ENCODE measurements at regions not wholly inside any gene's neighbourhood (a gene's known extent, or its start where the extent isn't known, plus 50 kb on each side); places are given as distances from the start of the nearest gene placed in this dataset.

DNA sequence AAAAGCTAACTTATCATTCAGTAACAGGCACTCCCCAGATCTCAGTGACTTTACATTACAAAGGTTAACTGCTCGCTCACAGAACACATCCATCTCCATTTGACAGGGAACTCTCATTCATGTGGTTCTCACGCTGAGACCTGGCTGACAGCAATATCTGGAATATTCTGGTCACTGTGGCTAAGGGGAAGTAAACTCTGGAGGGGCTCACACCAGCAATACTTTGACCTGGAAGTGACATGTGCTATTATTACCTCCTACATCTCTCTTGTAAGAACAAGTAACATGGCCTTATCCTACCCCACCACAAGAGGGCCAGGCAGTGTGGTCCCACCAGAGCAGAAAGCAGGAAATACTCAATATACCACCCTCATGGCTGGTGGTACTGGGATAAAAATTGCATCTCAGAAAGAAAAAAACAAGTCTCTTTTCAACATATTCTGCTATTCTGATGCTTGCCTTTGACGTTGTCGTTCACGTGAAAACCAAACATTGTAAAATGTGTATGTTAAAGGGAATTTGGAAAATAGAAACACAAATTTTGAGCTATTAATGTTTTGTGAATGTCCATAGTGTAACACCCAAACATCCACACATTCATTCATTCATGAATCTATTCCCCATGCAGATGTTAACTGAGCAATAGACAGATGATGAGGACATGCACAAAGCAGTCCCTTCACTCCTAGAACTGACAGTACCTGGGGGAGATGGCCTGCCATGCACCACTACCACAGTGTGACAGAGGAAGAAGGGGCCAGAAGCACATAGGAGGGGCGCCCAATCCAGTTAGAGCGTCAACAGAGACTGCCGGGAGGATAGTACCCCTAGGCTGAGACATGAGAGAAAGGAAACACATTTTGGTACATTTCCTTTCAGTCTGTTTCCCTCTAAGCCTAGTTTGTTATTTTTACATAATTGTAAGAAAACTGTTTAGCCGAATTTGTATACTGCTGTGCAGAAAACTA, 166.0 kb upstream of the SP4 start:
- POLR2A ChIA-PET = no interaction called here
- TF ChIP-seq, protein P1, sequence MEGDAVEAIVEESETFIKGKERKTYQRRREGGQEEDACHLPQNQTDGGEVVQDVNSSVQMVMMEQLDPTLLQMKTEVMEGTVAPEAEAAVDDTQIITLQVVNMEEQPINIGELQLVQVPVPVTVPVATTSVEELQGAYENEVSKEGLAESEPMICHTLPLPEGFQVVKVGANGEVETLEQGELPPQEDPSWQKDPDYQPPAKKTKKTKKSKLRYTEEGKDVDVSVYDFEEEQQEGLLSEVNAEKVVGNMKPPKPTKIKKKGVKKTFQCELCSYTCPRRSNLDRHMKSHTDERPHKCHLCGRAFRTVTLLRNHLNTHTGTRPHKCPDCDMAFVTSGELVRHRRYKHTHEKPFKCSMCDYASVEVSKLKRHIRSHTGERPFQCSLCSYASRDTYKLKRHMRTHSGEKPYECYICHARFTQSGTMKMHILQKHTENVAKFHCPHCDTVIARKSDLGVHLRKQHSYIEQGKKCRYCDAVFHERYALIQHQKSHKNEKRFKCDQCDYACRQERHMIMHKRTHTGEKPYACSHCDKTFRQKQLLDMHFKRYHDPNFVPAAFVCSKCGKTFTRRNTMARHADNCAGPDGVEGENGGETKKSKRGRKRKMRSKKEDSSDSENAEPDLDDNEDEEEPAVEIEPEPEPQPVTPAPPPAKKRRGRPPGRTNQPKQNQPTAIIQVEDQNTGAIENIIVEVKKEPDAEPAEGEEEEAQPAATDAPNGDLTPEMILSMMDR (IDR thresholded peaks at IDR 0.05; ENCODE audit: control extremely low read depth, extremely low read depth, low read depth, missing control alignments) = peak; percentile 63
- DNase-seq (ENCODE audit: extremely low spot score) = peak; percentile 32

GRCh38 chr7:21269021-21269420, 158.9 kb upstream of the SP4 start:
- TF ChIP-seq, protein P1 (IDR thresholded peaks at IDR 0.05; ENCODE audit: control extremely low read depth, extremely low read depth, low read depth, missing control alignments) = no peak
- no peak for DNase-seq (ENCODE audit: extremely low spot score)
- CTCF ChIA-PET = interaction anchor here (0.7 to 3.3 kb wide), 4 partner anchors 13 to 36 kb away, joined by 3 to 14 read pairs (median 4); no protein-coding TSS in a partner anchor
- POLR2A ChIA-PET = no interaction called here

More for the DNA sequence above, 166.0 kb upstream of the SP4 start:
- CTCF ChIA-PET = interaction anchor here (0.7 to 3.3 kb wide), 20 partner anchors 8 to 821 kb away, joined by 3 to 16 read pairs (median 4); partner anchors contain the start of gene SP4

DNA sequence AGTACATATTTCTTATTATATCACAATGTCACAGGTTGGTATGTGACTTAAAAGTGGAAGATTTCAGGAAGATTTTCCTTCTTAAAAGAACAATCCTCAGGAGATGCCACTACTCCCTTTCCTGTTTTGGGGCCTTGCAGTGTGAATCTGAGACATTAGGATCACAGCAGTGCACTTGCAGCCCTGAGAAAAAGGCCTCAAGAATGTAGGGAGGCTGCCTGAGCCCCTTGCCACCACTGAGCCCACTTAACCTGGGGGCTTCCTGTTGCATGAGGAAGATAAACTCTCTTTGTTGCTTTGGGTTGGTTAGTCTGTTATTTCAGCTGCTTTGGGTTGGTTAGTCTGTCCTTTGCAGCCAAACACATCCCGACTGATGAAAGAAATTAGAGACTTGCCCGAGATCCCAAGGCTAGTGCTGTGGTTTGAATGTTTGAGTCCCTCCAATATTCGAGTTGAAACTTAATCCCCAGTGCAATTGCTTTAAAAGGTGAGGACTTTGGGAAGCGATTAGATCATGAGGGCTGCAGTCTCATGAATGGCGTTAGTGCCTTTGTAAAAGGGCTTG, 151.3 kb upstream of the SP4 start:
- TF ChIP-seq, protein P1 (IDR thresholded peaks at IDR 0.05; ENCODE audit: control extremely low read depth, extremely low read depth, low read depth, missing control alignments) = no peak
- ChIA-PET CTCF (no interaction called here), POLR2A (no interaction called here)
- no peak for DNase-seq (ENCODE audit: extremely low spot score)

DNA sequence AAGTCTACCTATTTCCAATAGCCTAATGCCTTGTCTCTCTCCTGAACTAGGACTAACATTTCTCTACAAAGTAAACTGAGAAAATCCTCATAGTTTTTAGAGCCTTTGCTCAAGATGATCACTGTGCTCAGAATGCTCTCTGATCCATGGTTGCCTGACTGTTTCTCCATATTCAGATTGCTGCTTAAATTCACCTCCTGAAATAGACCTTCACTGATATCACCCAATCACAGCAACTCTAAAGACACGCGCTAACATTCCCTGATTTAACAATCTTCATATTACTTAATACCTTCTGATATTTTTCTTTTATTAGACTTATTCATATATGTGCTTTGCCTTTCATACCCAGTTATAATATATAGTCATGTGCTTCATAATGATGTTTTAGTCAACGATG, 148.9 kb upstream of the SP4 start:
- ChIA-PET POLR2A (no interaction called here), CTCF (no interaction called here)
- no peak for DNase-seq (ENCODE audit: extremely low spot score)
- TF ChIP-seq, protein P1 (IDR thresholded peaks at IDR 0.05; ENCODE audit: control extremely low read depth, extremely low read depth, low read depth, missing control alignments) = no peak

DNA sequence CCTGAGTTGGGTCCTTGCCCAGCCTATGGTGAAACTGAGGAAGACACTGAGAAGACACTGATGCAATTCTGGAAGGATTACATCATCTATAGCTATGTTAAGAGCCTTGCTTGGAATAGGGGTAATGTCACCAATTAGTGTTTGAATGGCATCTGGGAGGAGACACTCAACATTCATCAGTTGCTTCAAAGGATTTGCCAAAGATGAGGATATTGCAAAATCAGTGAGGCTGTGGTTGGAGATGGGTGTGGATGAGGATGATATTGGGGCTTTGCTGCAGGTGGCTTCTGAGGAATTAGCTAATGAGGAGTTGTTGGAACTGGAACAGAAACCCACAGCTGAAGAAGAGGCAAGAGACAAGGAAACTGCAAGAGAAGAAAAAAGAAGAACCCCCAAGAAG, 146.7 kb upstream of the SP4 start:
- CTCF ChIA-PET = interaction anchor here (0.7 to 1.8 kb wide), 6 partner anchors 10 to 486 kb away, joined by 3 to 6 read pairs (median 4); no protein-coding TSS in a partner anchor
- TF ChIP-seq, protein P1 (IDR thresholded peaks at IDR 0.05; ENCODE audit: control extremely low read depth, extremely low read depth, low read depth, missing control alignments) = no peak
- no peak for DNase-seq (ENCODE audit: extremely low spot score)
- POLR2A ChIA-PET = interaction anchor here (0.6 kb wide), 1 partner anchor 57 kb away, joined by 3 read pairs; no protein-coding TSS in a partner anchor

DNA sequence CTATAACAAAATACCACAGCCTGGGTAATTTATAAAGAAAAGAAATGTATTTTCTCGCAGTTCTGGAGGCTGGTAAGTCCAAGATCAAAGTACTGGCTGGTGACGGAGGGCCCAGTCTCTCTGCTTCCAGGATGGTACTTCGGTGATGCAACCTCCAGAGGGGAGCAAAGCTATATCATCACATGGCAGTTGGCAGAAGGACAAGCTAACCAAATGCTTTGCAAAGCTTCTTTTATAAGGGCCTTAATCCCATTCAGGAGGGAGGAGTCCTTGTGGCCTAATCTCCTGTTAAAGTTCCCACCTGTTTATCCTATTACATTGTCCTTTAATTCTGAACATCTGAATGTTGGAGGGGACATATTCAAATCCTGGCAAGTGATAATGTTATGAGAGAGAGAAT, 134.1 kb upstream of the SP4 start:
- POLR2A ChIA-PET = no interaction called here
- DNase-seq (ENCODE audit: extremely low spot score) = no peak
- TF ChIP-seq, protein P1 (IDR thresholded peaks at IDR 0.05; ENCODE audit: control extremely low read depth, extremely low read depth, low read depth, missing control alignments) = no peak
- CTCF ChIA-PET = interaction anchor here (0.7 kb wide), 1 partner anchor 118 kb away, joined by 3 read pairs; no protein-coding TSS in a partner anchor
